K562 (cell line): ENCODE measurements at regions not wholly inside any gene's neighbourhood (a gene's known extent, or its start where the extent isn't known, plus 50 kb on each side); places are given as distances from the start of the nearest gene placed in this dataset.

ENCODE experiments used
- ATAC-seq: fragments of 200-7000 bp; cut with Tn5 transposase; 3 replicates; pipeline ENCODE4 v1.9.1; 2020; ENCODE audit warnings: moderate library complexity
- BruUV-seq: library from RNA; stranded (reverse); fragments of 400-500 nt; replicated peaks from 2 replicates; lab custom pipeline; 2021; lab: Mats Ljungman, UMichigan
- CTCF ChIA-PET: fragments of 300-600 bp; formaldehyde crosslinking; extraction: SDS; loops from one replicate; lab custom pipeline; 2021; ENCODE audit warnings: low intra/inter-chr PET ratio; lab: Yijun Ruan, JAX
- POLR2A ChIA-PET: fragments of 300-600, 350-650 bp; sonication (Branson Sonifier 250); formaldehyde crosslinking; extraction: SDS; loops from one replicate; lab custom pipeline; 2021; ENCODE audit warnings: antibody characterized with exemption, inconsistent platforms; lab: Yijun Ruan, JAX
- DNase-seq, 4 experiments: peaks; one replicate each; pipeline versions ENCODE4 v3.0.0 to v3.0.0-alpha.2; 2011 to 2018; ENCODE audit warnings: low spot score in 3 of 4, mixed read lengths in 3 of 4; ENCODE audit errors: extremely low read depth in 1 of 4
- FAIRE-seq: peaks from 2 replicates; lab custom pipeline; 2011; peaks lifted over from hg19 to GRCh38; lab: Jason Lieb, UNC
- H2AFZ ChIP-seq: 2 replicates; pipeline ENCODE4 v1.6.0; 2011; ENCODE audit warnings: low read depth, low read length, control low read depth, inconsistent platforms
- H3K27ac ChIP-seq: fragments of 200-600 bp; 3 replicates; pipeline ENCODE4 v1.8.0; 2011; ENCODE audit warnings: low read depth, mild to moderate bottlenecking, control low read depth, inconsistent platforms, low read length, moderate library complexity, mixed read lengths; ENCODE audit errors: extremely low read depth
- H3K27me3 ChIP-seq, 2 experiments: fragments of 300-600 bp in 1 of 2; 2 replicates in 1 of 2; 3 replicates in 1 of 2; pipeline versions ENCODE4 v1.6.0 to v1.8.0; 2011; ENCODE audit warnings: inconsistent platforms in 2 of 2, low read length in 2 of 2, mild to moderate bottlenecking in 1 of 2, mixed read lengths in 1 of 2, moderate library complexity in 1 of 2; ENCODE audit not compliant: control insufficient read depth in 2 of 2, insufficient read depth in 2 of 2
- H3K36me3 ChIP-seq: fragments of 300-600 bp; 3 replicates; pipeline ENCODE4 v1.8.0; 2011; ENCODE audit warnings: mild to moderate bottlenecking, low read length, inconsistent platforms; ENCODE audit not compliant: control insufficient read depth, insufficient read depth
- H3K4me1 ChIP-seq, 2 experiments: fragments of 200-600 bp in 1 of 2; replicated peaks in 1 of 2; 2 replicates in 1 of 2; 3 replicates in 1 of 2; pipeline versions ENCODE4 v1.5.1 to v1.8.0; 2011; ENCODE audit warnings: inconsistent platforms in 2 of 2, low read length in 2 of 2, mild to moderate bottlenecking in 1 of 2, mixed read lengths in 1 of 2, moderate library complexity in 1 of 2; ENCODE audit not compliant: control insufficient read depth in 2 of 2, insufficient read depth in 2 of 2
- H3K4me2 ChIP-seq: 2 replicates; pipeline ENCODE4 v1.6.1; 2011; ENCODE audit warnings: low read length, control low read depth, inconsistent platforms, mixed read lengths; ENCODE audit not compliant: insufficient read depth
- H3K4me3 ChIP-seq: fragments of 200-600 bp; sonication (generic), shearing (Covaris generic); 2 replicates; pipeline ENCODE4 v1.5.1; 2016; ENCODE audit warnings: control low read depth, inconsistent platforms
- H3K79me2 ChIP-seq: fragments of 200-600 bp; 3 replicates; pipeline ENCODE4 v1.8.0; 2011; ENCODE audit warnings: low read length, inconsistent platforms; ENCODE audit not compliant: control insufficient read depth, insufficient read depth
- H3K9ac ChIP-seq, 2 experiments: 2 replicates each; pipeline versions ENCODE4 v1.6.0 to v1.6.1; 2011; ENCODE audit warnings: low read depth in 2 of 2, low read length in 2 of 2, control low read depth in 1 of 2, inconsistent platforms in 1 of 2, mild to moderate bottlenecking in 1 of 2, mixed read lengths in 1 of 2; ENCODE audit not compliant: insufficient read depth in 1 of 2
- H3K9me1 ChIP-seq: one replicate; pipeline ENCODE4 v1.6.0; 2011; ENCODE audit warnings: inconsistent platforms, mild to moderate bottlenecking, low read length, moderate library complexity; ENCODE audit not compliant: control insufficient read depth, insufficient read depth
- H3K9me3 ChIP-seq: replicated peaks from 2 replicates; pipeline ENCODE4 v1.5.1; 2011; ENCODE audit warnings: low read depth, low read length, inconsistent platforms; ENCODE audit not compliant: control insufficient read depth, insufficient read depth
- H4K20me1 ChIP-seq: replicated peaks from 2 replicates; pipeline ENCODE4 v1.6.1; 2011; ENCODE audit warnings: low read length, inconsistent platforms, mixed read lengths; ENCODE audit not compliant: control insufficient read depth, insufficient read depth
- ELF4 ChIP-seq: fragments of 450-650 bp; formaldehyde crosslinking; IDR thresholded peaks from 2 replicates; pipeline ENCODE4 v1.4.0; 2022; ENCODE audit warnings: missing genetic modification characterization
- GATA2 ChIP-seq: sonication (generic); formaldehyde crosslinking; IDR thresholded peaks from 2 replicates; pipeline ENCODE4 v1.4.0; 2020; ENCODE audit warnings: mild to moderate bottlenecking, missing genetic modification reagents
- GATAD2A ChIP-seq: fragments of 450-650 bp; IDR thresholded peaks from 2 replicates; pipeline ENCODE4 v1.6.1; 2017
- MIER1 ChIP-seq: fragments of 450-650 bp; IDR thresholded peaks from 2 replicates; pipeline ENCODE4 v1.6.1; 2016; ENCODE audit warnings: antibody characterized with exemption, mild to moderate bottlenecking, low read depth
- MTF1 ChIP-seq: fragments of 250-450 bp; sonication (Bioruptor Pico); IDR thresholded peaks from 2 replicates; pipeline ENCODE4 v1.9.0; 2021; ENCODE audit warnings: moderate library complexity, mild to moderate bottlenecking, inconsistent platforms, borderline replicate concordance
- NEUROD1 ChIP-seq: fragments of 150-350 bp; IDR thresholded peaks from 2 replicates; pipeline ENCODE4 v1.6.1; 2014; ENCODE audit warnings: borderline replicate concordance, low read length, low read depth; ENCODE audit not compliant: partially characterized antibody
- RBFOX2 ChIP-seq: fragments of 200-400 bp; formaldehyde crosslinking; IDR thresholded peaks from 2 replicates; pipeline ENCODE4 v1.6.1; 2017; ENCODE audit warnings: low read depth, mild to moderate bottlenecking, low read length, moderate library complexity
- RBM22 ChIP-seq: fragments of 200-400 bp; formaldehyde crosslinking; IDR thresholded peaks from 2 replicates; pipeline ENCODE4 v1.6.1; 2018; ENCODE audit warnings: low read length, low read depth; ENCODE audit not compliant: poor library complexity, severe bottlenecking
- SREBF2 ChIP-seq: sonication (generic); formaldehyde crosslinking; IDR thresholded peaks from 2 replicates; pipeline ENCODE4 v1.4.0; 2020; ENCODE audit warnings: mild to moderate bottlenecking, missing genetic modification reagents
- SRSF3 ChIP-seq: fragments of 200-400 bp; formaldehyde crosslinking; IDR thresholded peaks from 2 replicates; pipeline ENCODE4 v1.6.1; 2016; ENCODE audit warnings: mild to moderate bottlenecking, low read length, moderate library complexity; ENCODE audit not compliant: insufficient read depth
- STAT5B ChIP-seq: fragments of 250-450 bp; sonication (Bioruptor Pico); IDR thresholded peaks from 2 replicates; pipeline ENCODE4 v1.8.0; 2021; ENCODE audit warnings: mild to moderate bottlenecking, inconsistent platforms
- TAF7 ChIP-seq: fragments of 450-650 bp; IDR thresholded peaks from 2 replicates; pipeline ENCODE4 v1.6.1; 2016; ENCODE audit warnings: missing genetic modification characterization, missing compliant biosample characterization
- TEAD1 ChIP-seq, 2 experiments: fragments of 450-650 bp in 1 of 2; sonication (generic) in 1 of 2; formaldehyde crosslinking; IDR thresholded peaks; 2 replicates each; pipeline versions ENCODE4 v1.4.0 to v1.8.0; 2020 to 2022; ENCODE audit warnings: mild to moderate bottlenecking in 2 of 2, missing genetic modification reagents in 1 of 2
- ZNF57 ChIP-seq: fragments of 450-650 bp; formaldehyde crosslinking; IDR thresholded peaks from 2 replicates; pipeline ENCODE4 v1.4.0; 2020; ENCODE audit warnings: mild to moderate bottlenecking, moderate library complexity
- WGBS: fragments of 100-300 bp; shearing (Covaris generic); methylation state at CpG from one replicate; pipeline ENCODE4 v1.1.6; 2016; ENCODE audit warnings: low coverage, mixed read lengths; ENCODE audit not compliant: insufficient coverage; ENCODE audit errors: missing lambda C conversion rate; 5-methylcytosine and 5-hydroxymethylcytosine counted together
- in situ Hi-C: fragments of 300-500 bp; cut with MboI; formaldehyde crosslinking; loops from 4 replicates; pipeline ENCODE4 v1.15.0; 2018; ENCODE audit warnings: inconsistent platforms, mixed read lengths
- intact Hi-C: fragments of 100-400 bp; cut with micrococcal nuclease; formaldehyde crosslinking; loops from 2 replicates; pipeline ENCODE4 v1.14.2; 2022
- TF ChIP-seq, protein P1 (sequence below): sonication (generic); formaldehyde crosslinking; IDR thresholded peaks from 2 replicates; pipeline ENCODE4 v1.8.0; 2022; ENCODE audit warnings: missing genetic modification reagents, mild to moderate bottlenecking, borderline replicate concordance
- TF ChIP-seq, protein P2 (sequence below): fragments of 250-450 bp; sonication (Bioruptor Pico); IDR thresholded peaks from 2 replicates; pipeline ENCODE4 v1.4.0; 2020; ENCODE audit warnings: borderline replicate concordance

DNA sequence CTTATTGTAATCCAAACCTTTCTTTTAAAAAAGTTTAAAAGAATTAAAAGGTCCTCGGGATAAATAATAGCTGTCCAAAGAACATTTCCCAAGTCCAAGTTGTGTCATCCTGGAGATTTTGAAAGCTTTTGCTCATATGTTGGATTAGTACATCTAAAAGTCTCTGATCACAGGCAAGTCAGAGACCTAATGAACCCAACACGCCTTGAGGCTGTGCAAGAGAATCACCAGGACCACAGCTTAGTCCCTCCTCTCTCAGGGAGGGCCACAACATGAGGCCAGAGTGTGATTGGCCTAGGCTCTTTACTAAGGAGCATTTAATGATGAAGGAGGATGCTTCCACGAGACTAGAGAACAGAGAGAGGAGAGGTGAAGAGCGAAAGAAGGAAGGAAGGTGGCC, 98.7 kb upstream of the OR5AK2 start (continued):
- TF ChIP-seq, protein P1, sequence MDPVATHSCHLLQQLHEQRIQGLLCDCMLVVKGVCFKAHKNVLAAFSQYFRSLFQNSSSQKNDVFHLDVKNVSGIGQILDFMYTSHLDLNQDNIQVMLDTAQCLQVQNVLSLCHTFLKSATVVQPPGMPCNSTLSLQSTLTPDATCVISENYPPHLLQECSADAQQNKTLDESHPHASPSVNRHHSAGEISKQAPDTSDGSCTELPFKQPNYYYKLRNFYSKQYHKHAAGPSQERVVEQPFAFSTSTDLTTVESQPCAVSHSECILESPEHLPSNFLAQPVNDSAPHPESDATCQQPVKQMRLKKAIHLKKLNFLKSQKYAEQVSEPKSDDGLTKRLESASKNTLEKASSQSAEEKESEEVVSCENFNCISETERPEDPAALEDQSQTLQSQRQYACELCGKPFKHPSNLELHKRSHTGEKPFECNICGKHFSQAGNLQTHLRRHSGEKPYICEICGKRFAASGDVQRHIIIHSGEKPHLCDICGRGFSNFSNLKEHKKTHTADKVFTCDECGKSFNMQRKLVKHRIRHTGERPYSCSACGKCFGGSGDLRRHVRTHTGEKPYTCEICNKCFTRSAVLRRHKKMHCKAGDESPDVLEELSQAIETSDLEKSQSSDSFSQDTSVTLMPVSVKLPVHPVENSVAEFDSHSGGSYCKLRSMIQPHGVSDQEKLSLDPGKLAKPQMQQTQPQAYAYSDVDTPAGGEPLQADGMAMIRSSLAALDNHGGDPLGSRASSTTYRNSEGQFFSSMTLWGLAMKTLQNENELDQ (CRISPR knock-in tag), result no peak
- TF ChIP-seq MIER1 (no peak), GATA2 (CRISPR knock-in tag) (no peak), ZNF57 (CRISPR knock-in tag) (no peak)
- TF ChIP-seq, all 486 proteins: peak for 0

DNA sequence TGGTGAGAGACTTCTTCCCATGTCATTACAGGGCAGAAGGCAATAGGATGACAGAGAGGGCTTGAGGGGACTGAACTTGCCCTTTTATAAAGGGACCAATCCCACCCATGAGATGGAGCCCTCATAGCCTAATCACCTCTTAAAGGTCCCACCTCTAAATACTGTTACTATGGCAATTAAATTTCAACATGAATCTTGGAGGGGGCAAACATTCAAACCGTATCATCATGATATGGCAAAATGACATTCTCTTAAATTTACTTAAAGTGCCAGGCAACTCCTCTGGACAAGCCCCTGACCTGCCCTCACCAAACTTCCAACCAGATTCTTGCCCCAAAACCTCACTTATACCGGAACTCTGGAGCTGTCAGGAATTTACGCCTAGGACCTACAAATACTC, 100.8 kb upstream of the OR5AK2 start:
- Histone ChIP-seq H4K20me1 (no peaks in the 10 kb centered on the region), H3K4me1 (no peaks in the 10 kb centered on the region), H2AFZ (no peak overlapping the region), H3K27ac (no peak overlapping the region), H3K27me3 (no peaks in the 10 kb centered on the region), H3K79me2 (no peaks in the 10 kb centered on the region), H3K4me3 (no peak overlapping the region), H3K9me1 (no peaks in the 10 kb centered on the region), H3K9me3 (no peaks in the 10 kb centered on the region), H3K36me3 (no peaks in the 10 kb centered on the region), H3K9ac (no peak overlapping the region), H3K4me2 (no peak overlapping the region)
- no peak for FAIRE-seq
- TF ChIP-seq NEUROD1 (no peak), TAF7 (tag) (no peak), SRSF3 (no peak), ELF4 (no peak), STAT5B (no peak), TEAD1 (CRISPR knock-in tag; IDR thresholded peaks at IDR 0.05) (no peak), RBFOX2 (no peak), SREBF2 (no peak), MTF1 (no peak), GATAD2A (no peak), RBM22 (no peak)
- TF ChIP-seq, protein P2, sequence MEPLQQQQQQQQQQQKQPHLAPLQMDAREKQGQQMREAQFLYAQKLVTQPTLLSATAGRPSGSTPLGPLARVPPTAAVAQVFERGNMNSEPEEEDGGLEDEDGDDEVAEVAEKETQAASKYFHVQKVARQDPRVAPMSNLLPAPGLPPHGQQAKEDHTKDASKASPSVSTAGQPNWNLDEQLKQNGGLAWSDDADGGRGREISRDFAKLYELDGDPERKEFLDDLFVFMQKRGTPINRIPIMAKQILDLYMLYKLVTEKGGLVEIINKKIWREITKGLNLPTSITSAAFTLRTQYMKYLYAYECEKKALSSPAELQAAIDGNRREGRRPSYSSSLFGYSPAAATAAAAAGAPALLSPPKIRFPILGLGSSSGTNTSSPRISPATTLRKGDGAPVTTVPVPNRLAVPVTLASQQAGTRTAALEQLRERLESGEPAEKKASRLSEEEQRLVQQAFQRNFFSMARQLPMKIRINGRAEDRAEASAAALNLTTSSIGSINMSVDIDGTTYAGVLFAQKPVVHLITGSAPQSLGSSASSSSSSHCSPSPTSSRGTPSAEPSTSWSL, result no peak
- ATAC-seq, result no peak
- no TSS peak for BruUV-seq
- in situ Hi-C loops, result no loop called here
- intact Hi-C loops, result no loop called here
- CTCF ChIA-PET, result no interaction called here
- POLR2A ChIA-PET, result no interaction called here
- DNase-seq, result no peak
- 5% methylated on average over 3 of the region's 3 CpGs for WGBS
